GM12874 (cell line): ENCODE measurements at regions not wholly inside any gene's neighbourhood (a gene's known extent, or its start where the extent isn't known, plus 50 kb on each side); places are given as distances from the start of the nearest gene placed in this dataset.

Source experiments
- TF ChIP-seq, protein P1 (sequence below): IDR thresholded peaks from 2 replicates; pipeline ENCODE4 v1.5.1; 2011; ENCODE audit warnings: low read depth, mild to moderate bottlenecking, control low read depth, low read length, moderate library complexity; ENCODE audit not compliant: insufficient read depth

DNA sequence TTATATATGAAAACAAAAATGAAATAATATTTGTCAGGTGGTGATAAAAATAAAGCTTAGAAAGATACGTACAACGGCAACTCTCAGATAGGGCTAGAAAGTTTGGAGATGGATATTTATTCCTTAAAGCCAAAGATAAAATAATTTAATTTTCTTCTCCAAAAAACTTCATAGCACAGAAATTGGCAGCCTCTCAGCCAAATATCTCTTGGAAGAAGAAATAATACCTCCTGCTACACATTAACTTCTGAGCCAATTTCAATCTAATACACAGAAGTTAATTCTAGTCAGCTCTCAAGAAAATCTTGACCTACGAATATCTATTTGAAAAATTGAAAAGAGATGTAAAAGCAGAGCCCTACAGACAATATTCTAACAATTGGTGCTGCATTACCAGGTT lies 122.4 kb downstream of the TES start:
- TF ChIP-seq, protein P1, sequence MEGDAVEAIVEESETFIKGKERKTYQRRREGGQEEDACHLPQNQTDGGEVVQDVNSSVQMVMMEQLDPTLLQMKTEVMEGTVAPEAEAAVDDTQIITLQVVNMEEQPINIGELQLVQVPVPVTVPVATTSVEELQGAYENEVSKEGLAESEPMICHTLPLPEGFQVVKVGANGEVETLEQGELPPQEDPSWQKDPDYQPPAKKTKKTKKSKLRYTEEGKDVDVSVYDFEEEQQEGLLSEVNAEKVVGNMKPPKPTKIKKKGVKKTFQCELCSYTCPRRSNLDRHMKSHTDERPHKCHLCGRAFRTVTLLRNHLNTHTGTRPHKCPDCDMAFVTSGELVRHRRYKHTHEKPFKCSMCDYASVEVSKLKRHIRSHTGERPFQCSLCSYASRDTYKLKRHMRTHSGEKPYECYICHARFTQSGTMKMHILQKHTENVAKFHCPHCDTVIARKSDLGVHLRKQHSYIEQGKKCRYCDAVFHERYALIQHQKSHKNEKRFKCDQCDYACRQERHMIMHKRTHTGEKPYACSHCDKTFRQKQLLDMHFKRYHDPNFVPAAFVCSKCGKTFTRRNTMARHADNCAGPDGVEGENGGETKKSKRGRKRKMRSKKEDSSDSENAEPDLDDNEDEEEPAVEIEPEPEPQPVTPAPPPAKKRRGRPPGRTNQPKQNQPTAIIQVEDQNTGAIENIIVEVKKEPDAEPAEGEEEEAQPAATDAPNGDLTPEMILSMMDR: no peak

DNA sequence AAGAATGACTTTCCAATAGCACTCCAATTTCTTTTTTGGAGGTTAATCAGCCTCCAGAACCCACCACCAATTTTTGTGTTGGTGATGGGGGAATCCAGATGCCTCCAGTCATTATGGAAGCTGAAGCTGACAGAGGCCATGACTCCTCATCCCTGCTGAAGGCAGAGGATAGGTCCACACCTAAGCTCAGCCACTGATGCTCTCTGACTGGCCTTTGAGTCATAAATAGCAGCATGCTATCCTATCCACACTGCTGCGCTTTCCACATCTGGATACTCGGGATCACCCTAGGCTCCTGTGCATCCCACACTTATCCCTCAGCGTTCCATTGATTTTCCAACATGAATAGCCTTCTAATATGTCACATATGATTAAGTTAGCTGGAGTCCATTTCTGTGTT lies 124.2 kb downstream of the TES start:
- TF ChIP-seq, protein P1: no peak

DNA sequence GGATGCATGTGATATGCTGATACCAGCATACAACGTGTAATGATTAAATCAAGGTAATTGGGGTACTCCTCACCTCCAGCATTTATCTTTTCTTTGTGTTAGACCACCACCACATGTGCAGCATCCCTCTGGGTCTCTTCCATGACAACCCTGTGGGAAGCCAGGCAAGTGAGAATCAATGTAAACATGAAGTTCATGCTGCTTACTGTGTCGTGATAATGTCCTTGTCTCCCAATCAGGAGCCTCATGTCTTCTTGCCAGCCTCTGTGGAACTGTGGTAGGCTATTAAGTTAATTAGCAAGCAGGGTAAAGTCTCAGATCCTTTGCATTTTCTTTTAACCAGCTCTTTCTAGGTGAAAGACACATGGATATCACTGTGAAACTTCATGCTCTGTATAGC lies 126.7 kb downstream of the TES start:
- TF ChIP-seq, protein P1: no peak

DNA sequence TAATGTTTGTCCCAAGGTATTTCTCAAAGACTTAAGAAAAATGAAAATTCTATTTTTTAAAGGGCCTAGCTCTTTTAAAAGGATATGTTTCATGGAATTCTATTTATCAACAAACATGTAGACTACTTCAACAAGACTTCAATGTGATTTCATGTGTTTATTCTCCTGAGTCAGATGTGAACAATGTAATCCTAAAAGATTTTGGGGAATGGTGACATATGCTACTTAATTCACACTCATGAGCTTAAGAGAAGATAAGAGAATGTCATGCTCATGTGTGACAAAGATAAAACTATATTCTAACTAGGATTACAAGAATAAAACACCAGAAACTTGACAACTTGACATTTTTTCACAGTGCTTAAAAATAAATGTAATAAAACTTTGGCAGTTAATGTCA lies 127.5 kb downstream of the TES start:
- TF ChIP-seq, protein P1: no peak

DNA sequence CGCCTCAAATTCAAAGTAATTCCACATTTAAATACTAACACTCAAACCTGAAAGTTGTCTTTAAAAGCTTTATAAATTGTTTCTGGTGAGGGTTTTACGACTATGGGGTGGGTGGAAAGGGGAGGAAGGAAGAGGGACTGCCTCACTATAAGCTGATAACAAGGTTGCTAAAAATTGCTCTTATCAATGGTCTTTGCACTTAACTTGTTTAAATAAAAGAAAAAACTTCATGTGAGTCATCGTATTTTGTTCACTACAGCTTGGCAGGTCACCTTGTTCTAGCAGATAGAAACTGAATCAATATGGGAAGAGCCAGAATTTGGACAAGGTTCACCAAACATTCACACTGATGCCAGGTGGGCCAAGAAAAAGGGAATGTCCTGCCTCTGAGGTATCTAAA lies 129.2 kb downstream of the TES start:
- TF ChIP-seq, protein P1: no peak

DNA sequence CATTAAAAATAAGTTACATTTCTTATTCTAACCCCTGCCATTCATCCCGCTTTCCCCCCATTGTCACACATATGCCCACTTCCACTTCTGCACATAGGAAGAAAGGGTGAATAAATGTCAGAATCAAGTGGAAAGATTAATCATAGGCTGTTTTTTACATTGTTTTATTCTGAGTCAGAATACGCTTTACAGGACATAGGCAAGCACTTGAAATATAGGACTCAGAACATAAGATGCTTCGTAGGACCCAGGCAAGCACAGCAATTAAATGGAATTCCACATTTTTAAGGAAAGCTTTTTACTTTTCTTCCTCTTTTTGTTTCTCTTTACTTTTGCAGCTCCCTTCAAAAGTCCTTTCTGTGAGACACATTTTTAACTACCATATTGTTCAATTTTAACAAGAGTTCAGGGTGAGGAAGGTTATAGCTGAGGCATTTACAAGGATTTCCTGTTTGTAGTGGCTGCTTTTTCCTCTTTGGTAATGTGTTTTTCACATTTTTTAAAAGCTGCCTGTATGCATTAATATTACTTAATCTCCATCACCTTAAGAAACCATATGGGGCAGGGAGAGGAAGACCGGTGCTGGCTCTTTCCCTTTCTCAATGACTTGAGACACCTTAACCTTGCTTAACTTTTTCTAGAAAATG lies 130.0 kb downstream of the TES start:
- TF ChIP-seq, protein P1: no peak

DNA sequence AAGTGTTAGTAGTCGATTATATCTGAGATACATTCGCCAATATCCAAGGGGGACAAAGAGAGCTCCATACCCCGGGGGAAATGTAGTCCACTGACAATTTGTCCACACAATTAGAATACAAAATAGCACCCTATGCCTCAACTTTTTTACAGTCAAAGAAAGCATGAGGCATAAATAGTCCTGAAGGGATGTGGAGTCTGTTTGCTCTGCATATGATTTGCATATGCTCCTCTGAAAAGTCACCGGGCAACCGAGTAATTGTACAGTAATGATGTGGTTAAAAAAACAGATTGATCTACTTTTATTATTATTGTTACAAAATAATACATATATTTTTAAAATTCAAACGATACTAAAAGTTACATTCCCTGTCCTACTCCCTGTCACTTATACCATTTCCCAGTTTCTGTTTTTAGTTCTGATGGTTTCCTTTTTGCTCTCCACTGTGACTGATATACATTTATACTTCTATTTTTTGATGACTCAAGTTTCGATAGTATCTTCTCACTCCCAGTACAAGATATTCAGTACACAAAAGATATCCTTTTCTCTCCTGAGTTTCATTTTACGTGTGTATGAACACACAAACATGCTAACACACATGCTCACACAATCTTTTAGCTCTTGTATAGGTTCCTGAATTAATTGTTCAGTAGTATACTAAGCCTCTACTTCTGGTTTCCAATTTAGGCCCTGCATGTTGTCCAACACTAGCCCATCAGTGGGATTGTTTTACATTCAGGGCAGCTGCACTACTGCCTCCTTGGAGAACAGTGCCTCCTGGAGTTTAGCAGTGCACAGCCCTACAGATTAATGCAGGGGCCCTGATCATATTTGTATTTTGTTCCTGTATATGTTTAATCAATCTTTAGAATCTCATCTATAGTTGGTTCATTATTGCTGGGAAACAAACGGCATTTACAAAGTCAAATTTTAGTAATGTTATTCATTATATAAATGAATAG lies 130.9 kb downstream of the TES start:
- TF ChIP-seq, protein P1: peak; percentile 15; the same call in 1 of the 2 replicates
